GF-D8 (cell line): ENCODE measurements at regions not wholly inside any gene's neighbourhood (a gene's known extent, or its start where the extent isn't known, plus 50 kb on each side); places are given as distances from the start of the nearest gene placed in this dataset.

Experiments used
- DNase-seq: peaks from one replicate; lab custom pipeline; 2025; lab: John Stamatoyannopoulos, UW

DNA sequence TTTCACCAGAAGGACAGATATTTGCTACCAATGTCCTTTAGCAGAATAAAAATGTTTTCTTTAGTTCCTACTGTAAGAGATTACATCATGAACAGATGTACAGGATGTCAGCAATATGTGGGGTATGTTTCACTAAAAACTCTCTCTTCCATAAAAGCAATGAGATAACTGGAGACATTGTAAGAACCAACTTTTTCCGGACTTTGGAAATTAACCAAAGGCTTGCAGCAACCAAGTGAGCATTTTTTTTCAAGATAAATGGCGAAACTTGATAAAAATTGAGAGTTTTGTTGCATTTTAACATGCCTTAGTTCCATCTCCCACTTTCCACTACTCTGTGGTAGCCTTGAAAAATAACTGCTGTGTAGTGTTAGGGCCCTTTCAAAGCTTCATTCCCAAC lies 429.8 kb upstream of the CDH2 start:
- DNase-seq: no peak

- DNase-seq: no peak
Measured at GRCh38 chr18:28602391-28602790, 425.5 kb upstream of the CDH2 start.

GRCh38 chr18:28594034-28594433 lies 417.1 kb upstream of the CDH2 start:
- DNase-seq: no peak

- no peak for DNase-seq
Measured at GRCh38 chr18:28588884-28589549, 412.1 kb upstream of the CDH2 start.

DNA sequence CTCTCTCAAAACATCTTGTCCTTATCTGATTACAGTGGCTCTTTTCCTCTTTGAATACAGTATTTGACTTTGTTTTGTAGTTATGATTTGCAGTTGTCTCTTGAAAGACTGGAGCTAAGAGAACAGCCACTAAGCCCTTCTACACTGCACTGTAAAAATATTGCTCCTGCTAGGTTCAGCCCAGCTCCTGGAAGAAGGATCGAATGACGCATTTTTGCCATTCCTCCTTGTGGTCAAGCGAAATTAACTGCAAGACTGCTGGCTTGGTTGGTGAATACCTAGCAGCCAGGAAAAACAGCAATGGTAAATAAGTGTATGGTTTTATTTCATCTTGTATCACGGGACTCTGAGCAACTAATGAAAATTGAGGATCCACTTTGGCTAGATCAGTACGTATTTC lies 407.8 kb upstream of the CDH2 start:
- DNase-seq: no peak

DNA sequence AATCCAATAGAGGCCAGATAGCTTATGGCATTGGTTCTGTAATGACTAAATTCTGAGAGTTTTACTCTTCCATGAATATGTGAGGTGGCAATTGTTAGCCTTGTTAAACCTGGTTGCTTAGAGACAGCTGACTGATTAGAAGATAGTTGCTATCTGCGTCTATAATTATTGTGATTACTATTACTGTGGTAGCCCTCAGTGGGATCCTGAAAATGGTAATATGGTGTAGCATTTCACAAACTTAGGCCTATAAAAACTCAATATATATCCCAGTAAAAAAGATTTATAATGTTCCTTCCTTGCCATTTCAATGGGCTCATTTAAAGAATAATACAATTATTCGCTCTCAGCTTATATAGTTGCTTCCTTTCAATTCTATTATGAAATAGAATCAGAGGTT lies 405.8 kb upstream of the CDH2 start:
- DNase-seq: no peak

- no peak for DNase-seq
Measured at GRCh38 chr18:28581521-28582071, 404.7 kb upstream of the CDH2 start.

DNA sequence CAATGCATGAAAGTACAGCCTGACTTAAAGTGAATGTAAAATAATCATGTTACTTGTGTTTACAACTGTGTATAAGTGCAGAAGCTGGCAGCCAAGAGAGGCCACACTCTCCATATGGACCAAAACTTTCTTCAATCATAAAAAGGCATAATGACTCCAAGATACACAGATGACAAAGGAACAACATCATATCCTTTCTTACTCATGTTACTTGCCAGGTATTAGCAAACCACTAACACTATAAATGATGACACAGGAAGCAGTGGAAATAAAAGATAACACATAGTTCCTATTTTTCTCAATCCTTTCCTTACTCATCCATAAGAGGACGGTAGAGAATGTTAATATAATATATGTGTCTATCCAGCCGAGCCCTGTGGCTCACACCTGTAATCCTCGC lies 400.0 kb upstream of the CDH2 start:
- DNase-seq: peak; percentile 45

GRCh38 chr18:28575123-28575522 lies 398.2 kb upstream of the CDH2 start:
- no peak for DNase-seq

- no peak for DNase-seq
Measured at GRCh38 chr18:28574175-28574574, 397.2 kb upstream of the CDH2 start.

DNA sequence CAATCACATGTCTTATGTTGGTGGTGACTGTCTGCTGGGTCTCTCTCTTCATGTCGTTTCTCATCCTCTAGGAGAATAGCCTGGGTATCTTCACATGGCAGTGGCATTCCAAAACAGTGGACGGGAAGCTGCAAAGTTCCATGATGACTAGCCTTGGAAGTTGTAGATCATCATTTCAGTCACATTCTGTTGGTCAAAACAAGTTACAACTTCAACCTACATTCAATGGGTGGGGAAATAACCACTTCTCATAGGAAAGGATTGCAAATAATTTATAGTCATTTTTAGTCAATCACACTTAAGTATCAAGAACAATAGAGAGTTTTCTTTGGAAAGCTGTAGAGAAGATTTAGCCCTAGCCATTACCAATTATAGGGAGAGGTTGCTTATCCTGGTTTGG lies 395.0 kb upstream of the CDH2 start:
- DNase-seq: no peak

DNA sequence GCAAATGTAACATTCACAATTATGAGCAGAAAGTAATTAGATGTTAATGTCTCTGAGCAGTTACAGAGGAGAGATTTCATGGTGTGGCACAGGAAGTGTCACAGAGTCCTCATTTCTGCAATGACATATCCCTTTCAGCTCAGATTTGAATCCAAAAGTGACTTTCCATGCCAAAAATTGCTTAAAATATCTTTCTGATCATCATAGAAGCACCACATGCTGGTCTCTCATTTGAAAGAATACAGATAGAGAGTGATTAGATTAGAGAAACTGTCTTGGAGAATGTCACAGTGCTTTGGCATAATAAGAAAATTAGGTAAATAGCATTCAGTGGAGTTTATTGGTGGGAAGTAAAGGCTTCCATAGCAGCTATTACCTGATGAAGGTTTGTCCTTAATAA lies 383.4 kb upstream of the CDH2 start:
- DNase-seq: no peak

DNA sequence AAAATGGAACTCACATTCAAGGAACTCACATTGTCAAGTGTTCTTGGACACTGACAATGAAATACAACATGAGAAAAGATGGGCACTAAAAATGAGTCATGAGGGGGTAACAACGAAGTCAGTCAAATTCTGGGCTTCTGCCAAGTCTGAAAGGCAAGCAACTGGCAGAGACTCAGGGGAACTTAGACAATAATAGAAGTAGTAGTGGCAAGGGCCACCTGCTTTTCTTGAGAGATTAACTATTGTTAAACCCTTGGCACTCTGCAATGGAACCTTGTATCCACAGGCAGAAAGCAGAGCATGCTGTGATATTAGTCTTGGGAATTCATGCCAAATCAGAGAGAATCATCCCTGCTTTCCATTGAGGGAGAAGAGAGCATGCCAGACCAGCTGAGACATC lies 382.6 kb upstream of the CDH2 start:
- no peak for DNase-seq

GRCh38 chr18:28541934-28542333 lies 365.0 kb upstream of the CDH2 start:
- no peak for DNase-seq

GRCh38 chr18:28541276-28541930 lies 364.5 kb upstream of the CDH2 start:
- no peak for DNase-seq

GRCh38 chr18:28529644-28530043 lies 352.7 kb upstream of the CDH2 start:
- DNase-seq: no peak

GRCh38 chr18:28526196-28526595 lies 349.3 kb upstream of the CDH2 start:
- no peak for DNase-seq

DNA sequence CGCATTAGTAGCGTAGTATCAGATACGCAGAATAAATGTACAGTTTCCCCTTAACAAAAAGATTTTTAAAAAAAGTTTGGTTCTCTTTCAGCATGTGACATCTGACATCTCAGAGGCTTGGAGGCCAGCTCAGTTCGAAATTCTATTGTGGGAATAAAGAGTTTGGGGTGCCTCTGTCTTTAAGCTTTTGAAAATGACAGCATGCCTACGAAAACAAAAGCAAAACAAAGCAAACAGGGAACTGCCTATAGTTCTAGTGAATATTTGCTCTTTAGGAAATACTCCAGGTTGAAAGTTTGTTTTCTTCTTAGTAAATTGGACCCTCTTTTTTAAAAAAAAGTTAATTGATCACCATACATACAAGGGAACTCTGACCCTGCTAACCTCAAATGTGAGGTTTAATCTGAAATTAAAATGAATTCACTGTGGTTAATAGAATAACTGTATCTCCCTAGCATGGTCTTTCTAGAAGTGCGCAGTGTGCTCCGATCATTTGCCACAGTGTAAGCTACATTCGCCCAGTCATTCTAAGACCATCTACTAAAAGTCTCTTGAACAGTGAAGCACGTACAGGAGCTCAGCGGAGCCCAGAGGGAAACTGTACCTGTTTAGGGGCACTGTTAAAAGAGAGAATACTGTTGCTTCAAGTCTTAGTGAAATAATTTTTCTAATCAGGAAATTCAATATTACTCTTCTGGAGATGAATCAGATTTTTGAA lies 347.0 kb upstream of the CDH2 start:
- no peak for DNase-seq

DNA sequence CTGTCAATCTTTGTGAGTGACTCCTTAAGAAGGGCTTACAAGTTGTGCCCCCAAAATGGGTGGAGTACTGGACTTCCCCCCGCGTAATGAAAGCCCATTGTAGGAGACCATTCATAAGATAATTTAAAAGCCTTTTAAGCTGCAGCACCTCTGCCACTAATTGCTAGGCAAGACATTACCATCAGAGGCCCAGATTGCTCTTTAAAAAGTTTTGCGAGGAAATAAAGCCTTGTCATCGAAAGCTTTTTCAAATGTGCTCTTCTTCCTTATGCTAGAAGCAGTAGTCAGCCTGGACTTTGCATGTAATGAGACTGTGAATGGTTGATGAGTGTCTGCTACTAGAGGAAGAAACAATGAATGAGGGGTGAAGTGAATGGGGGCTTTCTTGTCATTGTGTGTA lies 345.3 kb upstream of the CDH2 start:
- DNase-seq: no peak

GRCh38 chr18:28519997-28520396 lies 343.1 kb upstream of the CDH2 start:
- no peak for DNase-seq

DNA sequence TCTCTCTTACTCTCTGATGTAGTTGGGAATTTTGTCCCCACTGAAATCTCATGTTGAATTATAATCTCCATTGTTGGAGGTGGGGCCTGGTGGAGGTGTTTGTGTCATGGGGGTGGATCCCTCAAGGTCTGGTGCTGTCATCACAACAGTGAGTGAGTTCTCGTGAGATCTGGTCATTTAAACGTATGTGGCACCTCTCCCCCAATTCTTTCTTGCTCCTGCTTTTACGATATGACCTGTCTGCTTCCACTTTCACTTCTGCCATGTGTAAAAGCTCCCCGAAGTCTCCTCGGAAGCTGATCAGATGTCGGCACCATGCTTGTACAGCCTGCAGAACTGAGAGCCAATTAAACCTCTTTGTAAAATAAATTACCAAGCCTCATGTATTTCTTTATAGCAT lies 337.8 kb upstream of the CDH2 start:
- DNase-seq: no peak

DNA sequence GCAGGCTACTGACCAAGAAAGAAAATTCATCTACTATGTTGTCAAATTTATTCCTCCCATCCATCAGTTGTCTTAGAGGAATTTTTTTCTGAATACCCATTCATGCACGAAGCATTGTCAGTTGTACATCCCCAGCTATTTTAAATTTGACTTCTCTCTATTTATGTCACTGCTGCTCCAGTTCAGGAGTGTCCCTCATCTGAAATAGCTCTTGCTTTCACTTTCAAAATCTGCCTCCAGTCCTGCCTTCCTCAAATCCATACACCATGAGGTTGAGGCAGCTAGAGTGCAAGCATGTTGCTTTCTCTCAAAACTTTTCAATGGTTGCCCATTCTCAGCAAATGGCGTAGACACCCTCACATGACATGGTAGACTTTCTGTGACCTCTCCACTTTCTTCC lies 335.4 kb upstream of the CDH2 start:
- no peak for DNase-seq

DNA sequence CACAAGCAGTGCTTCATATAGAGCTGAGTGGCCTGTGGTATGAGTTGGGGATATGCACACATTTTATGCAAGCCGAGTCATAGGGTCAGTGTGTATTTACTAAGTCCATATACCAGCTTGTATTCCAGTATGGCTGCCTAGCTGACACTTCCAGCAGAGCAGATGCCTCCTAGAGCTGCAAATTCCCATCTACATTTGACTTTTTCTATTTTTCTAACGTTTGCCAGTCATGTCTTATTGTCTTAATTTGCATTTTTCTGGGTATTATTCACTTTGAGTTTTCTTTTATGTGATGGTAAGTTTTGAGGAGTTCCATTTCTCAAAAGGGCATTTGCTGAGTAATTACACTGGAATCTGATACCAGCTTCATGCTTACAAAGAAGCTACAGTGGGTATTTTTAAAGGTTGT lies 334.5 kb upstream of the CDH2 start:
- no peak for DNase-seq
